ENCODE measurements at regions not wholly inside any gene's neighbourhood (a gene's known extent, or its start where the extent isn't known, plus 50 kb on each side); places are given as distances from the start of the nearest gene placed in this dataset.

GRCh38 chr3:24645047-24645446, 150.4 kb upstream of the THRB start:
- TF ChIP-seq CTCF (IDR thresholded peaks at IDR 0.05) (no peak), POLR2A (IDR thresholded peaks at IDR 0.05) (no peak)

All from right lobe of liver (tissue), 4 donors.